Midbrain (tissue), 1 donor: ENCODE measurements at regions not wholly inside any gene's neighbourhood (a gene's known extent, or its start where the extent isn't known, plus 50 kb on each side); places are given as distances from the start of the nearest gene placed in this dataset.

Experiments
- DNase-seq: peaks from one replicate; lab custom pipeline; 2025; lab: John Stamatoyannopoulos, UW

DNA sequence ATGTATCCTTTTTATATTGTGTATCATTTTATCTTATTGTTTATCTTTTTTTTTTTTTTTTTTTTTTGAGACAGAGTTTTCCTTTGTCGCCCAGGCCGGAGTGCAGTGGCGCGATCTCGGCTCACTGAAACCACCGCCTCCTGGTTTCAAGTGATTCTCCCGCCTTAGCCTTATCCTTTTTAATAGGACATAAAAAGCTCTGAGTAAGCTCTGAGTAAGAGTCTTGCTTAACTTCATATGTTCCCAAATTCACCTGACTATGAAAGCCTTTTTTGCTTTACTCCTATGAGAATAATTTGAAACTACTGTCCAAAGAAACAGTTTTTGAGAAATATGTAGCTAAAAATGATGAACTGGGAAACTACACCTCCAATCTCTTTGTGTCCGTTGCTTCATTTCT is 525.5 kb downstream of the IRS1 start:
- DNase-seq, result no peak

DNA sequence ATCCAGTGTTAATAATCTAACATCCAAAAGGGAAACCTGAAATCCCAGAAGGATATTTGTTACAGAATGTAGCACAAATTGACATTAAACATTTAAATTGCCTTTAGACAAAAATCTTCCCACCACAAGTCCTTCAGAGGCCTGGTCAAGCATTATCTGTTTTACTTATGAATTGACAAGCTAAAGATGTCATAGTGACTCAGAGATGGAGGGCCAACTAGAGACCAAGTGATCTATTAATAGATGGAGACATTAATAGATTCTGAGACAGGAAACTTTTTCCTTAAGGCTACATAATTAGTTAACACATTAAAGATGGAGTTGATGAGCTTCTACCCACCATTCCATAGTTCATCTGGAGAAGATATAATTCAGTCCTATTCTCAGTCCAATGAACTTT is 526.2 kb downstream of the IRS1 start:
- no peak for DNase-seq

DNA sequence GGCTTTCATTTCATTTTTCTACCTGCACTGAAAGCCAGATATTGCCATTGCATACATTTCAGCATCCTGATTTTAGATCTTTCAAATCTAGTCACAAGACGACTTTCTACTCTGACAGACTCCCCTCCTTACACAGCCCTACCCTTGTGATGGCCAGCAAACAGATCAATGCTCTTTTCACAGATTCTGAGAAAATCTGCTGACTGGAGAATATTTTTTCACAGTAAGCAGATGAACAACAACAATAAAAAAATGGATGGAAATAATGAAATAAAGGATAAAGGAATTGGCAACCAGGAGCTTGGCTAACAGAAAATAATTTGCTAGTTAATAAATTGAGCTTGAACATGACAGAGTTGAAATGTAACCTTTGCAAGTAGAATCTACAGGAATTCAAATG is 527.2 kb downstream of the IRS1 start:
- DNase-seq, result no peak

DNA sequence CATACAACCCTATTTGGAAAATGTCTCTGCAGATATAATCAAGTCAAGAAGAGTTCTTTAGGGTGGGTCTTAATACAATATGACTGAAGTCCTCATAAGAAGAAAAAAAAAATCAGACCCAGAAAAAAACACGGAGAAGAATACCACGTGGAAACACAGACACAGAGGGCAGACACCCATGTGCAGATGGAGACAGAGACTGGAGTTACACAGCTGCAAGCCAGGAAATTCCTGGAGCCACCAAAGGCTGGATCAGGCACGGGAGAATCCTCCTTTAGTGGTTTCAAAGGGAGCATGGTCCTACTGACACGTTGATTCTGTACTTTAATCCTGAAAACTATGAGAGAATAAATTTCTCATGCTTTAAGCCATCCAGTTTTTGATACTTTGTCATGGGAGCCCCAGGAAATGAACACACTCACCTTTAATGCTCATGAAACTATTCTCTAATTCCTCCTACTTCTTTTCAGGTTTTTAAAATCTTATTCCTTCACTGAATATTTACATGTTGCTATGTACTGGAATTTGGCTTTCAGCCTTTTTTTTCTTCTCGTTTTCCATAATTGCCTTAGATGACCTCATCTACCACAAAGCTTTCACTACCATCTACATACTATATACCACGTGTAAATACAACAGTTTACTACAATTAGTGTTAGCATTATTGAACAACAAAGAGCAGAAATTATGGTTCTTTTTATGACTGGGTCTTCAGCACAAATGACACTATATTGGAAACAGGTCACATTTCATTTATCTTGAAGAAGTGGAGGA is 529.1 kb downstream of the IRS1 start:
- no peak for DNase-seq

DNA sequence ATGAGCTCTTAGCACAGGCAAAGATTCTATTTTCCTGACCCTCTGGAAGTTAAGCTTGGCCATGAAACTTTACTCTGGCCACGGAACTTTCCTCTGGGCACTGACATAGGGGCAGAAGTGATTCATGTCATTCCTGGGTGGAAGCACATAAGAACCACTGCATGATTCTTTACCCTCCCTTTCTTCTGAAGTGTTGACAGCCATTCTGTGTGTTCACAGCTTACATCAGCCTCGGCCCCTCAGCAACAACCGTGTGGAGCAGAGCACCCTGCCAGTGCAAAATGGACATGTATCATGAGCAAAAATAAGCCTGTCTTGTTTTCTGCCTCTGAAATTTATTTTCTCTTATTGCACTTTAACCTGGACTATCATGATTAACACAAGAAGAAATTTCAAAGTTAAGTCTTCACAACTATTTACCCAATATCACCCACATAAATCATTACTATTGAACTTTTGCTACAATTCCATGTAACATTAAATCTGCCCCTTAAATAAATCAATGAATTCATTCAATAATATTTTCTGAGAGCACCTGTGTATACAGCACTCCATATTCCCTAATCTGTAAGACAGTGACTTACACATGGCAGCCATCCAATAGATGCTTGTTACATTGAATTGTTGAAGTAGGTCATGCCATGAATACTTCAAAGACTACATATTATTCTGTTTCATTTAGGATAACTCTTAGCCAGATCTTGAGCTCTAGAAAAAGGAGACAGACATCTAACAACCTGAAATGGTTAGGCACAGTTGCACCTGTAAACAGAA is 531.9 kb downstream of the IRS1 start:
- no peak for DNase-seq

DNA sequence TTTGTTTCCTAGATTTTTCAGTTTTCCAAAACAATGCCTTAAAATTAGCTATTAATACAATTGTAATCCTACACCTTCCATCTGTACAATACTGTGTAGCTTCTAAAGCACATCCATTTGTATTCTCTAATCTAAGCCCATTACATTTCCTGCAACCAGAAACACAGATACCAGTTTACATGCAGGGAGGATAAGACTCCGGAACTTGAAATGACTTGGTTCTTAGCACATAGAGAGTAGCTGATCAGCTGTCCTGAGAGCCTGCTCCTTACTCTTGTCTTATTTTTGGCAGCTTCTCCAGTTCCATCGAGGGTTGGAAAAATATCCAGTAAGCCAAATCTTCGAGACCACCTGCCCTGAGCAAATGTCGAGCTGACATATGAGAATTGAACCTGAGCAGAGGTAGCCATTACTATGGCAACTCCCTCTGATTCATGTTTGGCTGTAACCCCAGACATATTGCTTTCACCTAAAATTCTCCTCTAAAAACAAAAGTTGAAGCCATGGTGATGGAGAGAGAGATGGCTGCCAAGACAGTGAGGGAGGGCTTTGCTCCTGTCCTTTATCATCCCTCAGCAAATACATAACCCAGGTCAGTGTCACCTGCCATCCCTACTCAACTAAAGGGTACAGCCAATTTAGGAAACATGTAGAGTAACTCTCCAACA is 542.8 kb downstream of the IRS1 start:
- DNase-seq, result no peak

DNA sequence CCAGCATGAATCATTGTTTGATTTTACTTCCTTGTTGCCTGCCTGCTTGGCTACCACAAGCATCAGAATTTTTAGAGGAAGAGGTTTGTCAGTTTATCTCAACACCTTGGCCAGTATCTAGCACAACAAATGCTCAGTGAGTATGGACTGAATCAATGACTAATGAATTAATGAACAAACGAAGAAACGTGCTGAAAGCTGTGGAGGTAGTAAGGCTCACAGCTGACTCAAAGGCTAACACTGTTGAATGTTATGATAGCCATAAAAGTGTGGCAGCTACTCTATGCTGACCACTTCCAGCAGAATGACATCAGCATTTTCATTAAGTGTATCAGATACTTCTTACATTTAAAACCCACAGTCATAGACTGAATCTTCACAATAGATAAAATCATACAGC is 543.4 kb downstream of the IRS1 start:
- DNase-seq, result no peak

DNA sequence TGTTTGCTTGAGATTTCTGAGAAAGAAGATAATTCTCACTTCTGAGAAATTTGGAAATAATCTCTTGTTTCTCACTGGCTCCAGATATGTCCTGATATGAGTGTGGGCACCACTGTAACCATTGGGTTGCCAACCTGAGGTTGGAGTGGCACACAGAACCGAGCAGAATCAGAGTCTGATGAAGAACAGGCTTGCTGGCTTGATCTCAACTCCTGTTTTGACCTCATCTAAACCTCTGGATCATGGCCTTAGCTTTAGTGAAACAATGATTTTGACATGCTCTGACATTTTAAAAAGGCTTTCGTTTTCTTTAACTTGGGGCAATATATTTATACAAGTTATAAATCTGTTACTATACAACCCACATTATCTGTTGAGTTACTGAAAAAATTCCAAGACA is 548.0 kb downstream of the IRS1 start:
- DNase-seq, result no peak

DNA sequence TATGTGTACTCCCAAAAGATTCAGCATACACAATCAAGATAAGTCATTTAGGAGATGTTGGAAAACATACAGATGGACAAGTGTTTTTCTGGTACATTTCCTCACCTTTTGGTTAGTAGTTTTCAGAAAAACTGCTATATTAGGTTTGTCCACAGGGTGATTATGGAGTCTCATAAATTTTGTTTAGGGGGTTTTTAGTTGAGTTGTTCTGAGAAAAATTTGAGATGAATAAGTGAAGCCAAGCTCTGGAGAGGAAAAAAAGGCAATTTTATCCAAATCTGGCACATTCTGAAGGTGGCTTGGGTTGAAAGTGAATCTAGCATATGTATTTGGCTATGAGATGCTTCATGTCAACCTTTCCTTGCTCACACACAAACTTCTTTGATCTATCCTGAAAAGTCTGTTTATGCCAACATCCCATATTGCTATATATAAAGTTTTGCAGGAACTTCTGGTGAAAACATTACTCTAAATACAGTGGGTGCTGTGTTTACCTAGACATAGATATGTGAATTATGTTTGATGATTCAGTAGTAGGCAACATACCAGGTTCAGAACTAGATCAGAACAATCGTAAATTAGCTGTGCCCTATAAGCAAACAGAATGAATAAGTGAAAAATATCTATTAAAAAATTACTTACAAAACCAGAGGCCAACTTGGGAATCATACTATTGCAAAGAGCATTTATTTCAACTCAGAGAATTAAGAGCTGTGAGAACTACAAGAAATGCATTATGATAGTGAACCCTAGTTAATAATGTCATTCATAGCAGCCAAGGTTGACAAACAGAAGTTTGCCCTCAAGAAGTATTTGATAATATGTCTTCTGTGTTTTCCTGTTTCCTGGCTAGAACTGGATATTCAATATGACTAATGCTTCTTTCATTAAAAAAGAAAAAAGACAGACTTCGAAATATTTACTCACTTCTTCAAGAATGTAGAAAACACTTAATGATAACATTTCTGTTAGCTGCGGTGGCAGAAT is 552.0 kb downstream of the IRS1 start:
- DNase-seq, result no peak

DNA sequence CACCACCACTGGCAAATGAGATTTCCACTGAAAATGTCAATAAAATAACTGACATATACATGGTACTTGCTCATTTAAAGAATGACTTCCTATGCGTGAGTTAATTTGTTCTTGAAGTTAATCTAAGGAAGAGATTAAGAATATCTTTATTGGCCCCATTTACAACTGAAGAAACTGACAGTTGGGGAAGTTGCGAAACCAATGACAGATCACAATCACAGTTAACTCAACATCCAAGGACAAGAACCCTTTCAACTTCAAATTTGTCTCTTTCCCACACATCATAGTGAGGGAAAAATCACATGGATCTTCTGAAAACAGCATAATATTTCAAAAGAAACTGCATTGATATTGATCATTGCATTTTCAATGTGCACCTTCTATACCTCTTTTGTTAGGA is 565.4 kb downstream of the IRS1 start:
- no peak for DNase-seq

DNA sequence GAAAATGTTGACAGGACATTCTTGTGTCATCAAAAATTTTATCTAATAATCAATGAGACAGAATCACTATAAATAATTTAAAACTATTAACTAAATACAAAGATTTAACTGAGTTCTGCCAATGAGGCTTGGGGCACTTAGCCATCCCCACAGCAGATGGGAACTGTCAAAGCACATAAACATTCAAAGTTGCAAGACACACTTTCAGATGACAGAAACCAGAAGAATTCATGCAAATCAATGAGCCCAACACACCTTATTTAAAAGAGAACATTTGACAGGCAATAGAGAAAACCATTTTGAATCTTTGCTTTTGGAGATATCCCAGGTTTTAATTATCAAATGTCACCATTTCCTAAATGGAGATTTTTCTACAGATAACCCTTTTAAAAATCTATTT is 566.2 kb downstream of the IRS1 start:
- no peak for DNase-seq

DNA sequence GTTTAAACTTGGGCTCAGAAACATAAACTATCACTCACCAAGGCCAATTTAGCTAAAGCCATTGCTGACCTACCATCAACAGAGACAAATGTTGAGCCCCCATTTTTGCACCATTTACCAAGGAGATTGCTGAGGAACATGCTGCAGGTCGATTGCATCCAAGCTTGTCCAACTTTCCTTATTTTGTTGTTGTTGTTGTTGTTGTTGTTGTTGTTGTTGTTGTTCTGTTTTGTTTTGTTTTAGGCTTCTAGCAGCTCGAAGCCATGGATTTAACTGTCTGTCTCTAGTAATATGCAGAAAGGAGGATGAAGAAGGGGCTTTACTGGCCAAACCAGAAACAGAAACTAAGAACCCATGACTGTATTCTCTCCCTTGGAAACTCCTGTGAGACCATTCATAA is 571.5 kb downstream of the IRS1 start:
- DNase-seq, result no peak

DNA sequence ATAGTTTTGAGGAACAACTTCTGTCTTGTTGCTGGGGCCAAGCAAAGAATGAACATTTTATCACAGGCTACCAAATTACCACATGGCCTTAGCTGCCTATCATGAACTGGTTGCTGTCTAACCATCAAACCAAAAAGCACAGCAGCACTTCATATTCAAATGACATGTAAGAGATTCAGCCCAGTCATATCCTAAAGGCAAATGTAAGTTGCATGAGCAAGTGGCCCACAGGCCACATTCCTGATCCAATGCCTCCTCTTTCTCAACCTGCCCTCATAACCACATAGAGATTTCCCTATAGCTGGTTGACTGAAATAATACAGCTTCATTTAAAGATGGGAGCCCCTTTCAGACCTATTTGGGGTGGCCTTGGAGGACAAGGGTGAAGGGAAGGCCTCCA is 572.3 kb downstream of the IRS1 start:
- DNase-seq, result no peak

DNA sequence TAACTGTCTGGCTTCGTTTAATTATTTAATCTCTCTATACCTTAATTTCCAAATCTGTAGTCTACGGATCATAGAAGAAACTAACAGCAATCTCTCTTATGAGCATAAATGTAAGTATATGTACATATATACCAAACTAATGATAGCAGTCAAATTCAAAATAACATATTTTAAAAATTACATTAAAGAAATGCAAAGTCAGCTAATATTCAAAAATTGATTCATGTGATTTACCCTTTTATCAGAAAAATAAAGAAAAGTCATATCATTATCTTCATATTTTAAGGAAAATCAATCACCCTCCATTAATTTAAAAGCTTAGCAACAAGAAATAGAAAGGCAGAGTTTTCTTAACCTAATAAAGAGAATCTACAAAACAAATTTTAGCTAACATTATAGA is 575.9 kb downstream of the IRS1 start:
- DNase-seq, result no peak

DNA sequence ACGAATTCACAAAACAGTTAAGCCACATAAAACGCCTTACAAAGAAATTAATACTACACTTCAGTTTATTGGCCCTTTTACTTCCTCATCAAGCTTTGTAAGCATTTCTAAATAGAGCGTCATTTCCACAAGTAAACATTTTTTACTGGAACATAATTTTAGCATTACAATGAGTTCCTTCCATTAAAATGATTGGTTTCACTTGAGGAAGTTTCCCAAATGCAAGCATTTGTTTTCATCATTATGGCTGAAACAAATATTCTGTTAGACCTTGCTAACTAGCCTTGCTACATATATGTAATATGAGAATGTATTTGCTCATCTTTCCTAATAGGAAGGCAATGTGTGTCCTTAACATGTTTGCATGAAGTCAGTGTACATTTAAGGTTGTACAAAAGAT is 579.1 kb downstream of the IRS1 start:
- no peak for DNase-seq

DNA sequence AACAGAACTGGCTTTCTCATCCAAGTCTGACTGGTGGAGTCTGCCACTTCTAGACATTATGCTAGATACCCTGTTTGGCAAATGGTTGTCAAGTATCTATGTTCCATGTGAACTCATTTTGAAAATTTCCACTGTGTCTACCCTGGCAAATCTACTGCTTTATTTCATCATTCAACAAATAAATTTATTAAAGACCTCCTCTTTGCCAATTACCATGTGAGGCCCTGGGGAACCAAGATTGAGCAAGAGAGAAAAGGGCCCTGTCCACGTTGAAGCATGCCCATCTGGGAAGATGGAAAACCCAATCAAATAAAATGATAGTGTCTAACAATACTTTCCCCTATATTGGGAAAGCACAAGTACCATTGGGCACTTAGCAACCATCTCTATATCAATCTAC is 582.4 kb downstream of the IRS1 start:
- DNase-seq, result no peak

DNA sequence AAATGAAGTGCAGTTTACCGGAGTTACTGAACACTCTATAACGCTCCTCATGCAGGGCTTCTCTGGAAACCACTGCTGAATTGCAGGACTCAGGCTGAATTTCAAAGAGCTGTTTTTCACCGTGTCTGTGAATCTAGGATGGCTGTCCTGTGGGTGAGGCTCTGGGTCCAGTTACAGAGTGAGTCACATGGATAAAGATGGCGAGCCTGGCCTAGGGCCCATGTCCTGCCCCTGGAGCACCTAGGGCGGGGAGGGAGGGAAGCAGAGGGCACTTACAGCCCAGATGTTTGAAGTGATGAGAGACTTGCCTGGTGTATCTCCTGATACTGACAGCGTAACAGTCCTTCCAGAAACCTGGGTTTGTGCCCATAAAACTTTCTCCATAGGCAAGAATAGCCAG is 583.0 kb downstream of the IRS1 start:
- no peak for DNase-seq

DNA sequence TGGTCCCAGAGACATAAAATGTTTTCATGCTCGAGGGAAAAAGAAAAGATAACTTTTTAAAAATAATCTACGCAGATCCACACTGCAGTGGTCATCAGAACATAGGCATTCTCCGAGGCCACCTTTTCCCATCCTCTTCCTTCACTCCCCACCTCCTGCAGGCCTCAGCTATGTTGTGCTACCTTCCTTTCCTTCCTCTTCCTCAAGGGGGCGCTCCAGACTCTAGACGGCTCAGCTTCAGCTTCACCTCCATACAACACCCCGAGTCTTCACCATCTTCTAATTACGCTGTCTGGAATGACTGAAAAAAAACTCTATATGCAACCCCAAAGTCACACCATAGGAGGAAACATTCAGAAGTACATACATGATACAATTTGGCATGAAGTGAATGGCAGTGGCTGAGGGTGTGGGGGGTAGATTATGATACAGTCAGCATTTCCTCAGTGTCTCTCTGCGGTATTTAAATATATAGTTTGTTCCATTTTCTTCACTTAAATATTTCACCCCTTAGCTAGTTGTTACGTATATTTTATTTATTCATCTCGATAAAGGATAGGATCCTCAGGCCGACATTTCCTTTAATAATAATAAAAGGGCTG is 583.6 kb downstream of the IRS1 start:
- peak; percentile 15 for DNase-seq

DNA sequence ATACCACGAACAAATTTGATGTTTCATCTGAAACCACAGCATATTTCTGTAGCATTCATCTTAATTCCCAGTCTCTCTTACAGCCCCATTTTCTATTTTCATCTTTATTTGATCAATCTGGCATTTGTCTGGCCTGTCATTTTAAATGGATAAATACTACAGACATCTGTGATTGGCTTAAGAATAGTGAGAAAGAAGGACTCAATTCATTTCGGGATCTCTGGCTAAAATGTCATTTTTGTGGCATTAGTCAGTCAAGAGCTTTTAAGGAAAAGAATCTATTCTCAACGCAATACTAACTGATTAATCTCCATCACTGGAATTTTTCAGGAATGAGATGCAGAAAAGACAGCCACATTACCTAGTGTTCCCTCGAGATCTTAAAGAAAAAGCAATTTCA is 585.9 kb downstream of the IRS1 start:
- no peak for DNase-seq

DNA sequence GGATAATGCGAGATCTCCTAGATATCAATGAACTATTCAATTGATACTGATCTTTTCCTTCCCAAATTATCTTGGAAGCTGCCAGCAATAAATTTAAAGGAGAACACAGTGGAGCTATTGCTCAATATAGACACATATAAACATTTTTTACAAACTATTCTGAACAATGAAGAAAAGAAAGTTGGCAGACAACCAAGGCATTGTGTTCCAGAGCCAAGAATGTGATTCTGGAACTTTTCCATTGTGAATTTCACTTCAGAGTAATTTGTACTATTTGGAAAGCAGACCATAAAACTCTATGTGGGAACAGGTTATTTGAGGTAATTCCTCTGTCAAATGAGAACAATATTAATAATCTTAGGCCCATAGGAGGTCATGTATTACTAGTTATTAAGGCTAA is 588.2 kb downstream of the IRS1 start:
- DNase-seq, result peak; percentile 3

DNA sequence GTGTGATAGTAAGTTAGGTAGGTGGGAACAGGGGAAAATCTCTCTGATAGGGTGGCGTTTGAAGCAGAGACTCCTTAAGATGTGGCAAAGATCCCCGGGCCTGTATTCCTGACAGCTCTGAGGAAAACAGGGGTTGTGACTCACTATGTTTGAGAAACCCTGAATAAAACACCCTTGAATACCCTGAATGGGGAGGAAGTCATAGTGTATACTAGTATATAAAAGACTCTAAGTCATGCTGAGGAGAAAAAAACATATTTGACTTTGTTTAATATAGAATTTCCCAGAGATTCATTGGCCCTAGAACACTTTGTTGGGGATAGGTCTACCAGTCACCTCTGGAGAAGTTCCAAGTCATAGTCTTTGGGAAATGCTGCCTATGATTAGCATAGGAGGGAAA is 590.9 kb downstream of the IRS1 start:
- DNase-seq, result no peak

DNA sequence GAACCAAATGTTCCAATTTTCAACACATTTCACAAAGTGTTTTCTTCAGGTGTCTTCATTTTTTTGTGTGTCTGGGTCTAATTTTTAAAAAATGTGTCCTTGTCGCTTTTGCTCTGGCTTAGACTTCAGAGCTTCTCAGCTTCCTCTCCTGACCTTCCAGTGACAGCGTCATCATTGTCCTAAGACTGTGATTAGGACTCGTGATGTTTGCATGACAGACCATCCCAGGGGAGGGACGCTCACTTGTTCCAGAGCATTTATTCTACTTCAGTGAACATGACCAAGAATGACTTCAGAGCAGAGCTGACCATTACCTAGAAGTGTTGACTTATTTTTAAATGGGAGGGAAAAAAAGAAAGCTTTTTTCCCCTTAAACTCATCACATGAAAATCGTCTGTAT is 591.9 kb downstream of the IRS1 start:
- no peak for DNase-seq
